GM12878 (cell line): ENCODE measurements at regions not wholly inside any gene's neighbourhood (a gene's known extent, or its start where the extent isn't known, plus 50 kb on each side); places are given as distances from the start of the nearest gene placed in this dataset.

ENCODE experiments used
- ATAC-seq: fragments of 200-7000 bp; cut with Tn5 transposase; 3 replicates; pipeline ENCODE4 v1.9.1; 2020; ENCODE audit warnings: mild to moderate bottlenecking, moderate library complexity
- BruUV-seq: library from RNA; stranded (reverse); fragments of 400-500 nt; replicated peaks from 2 replicates; lab custom pipeline; 2021; lab: Mats Ljungman, UMichigan
- CTCF ChIA-PET: fragments of 300-600 bp; sonication (Branson Sonifier 250); formaldehyde crosslinking; extraction: SDS; loops from one replicate; lab custom pipeline; 2021; ENCODE audit warnings: inconsistent platforms; lab: Yijun Ruan, JAX
- POLR2A ChIA-PET: fragments of 350-600 bp; formaldehyde crosslinking; extraction: SDS; loops from one replicate; lab custom pipeline; 2021; ENCODE audit warnings: inconsistent platforms; lab: Charles Lee
- RAD21 ChIA-PET: fragments of 300-600 bp; sonication (Branson Sonifier 250); formaldehyde crosslinking; loops from one replicate; lab custom pipeline; 2023; ENCODE audit warnings: antibody characterized with exemption; ENCODE audit not compliant: unreplicated experiment; lab: Charles Lee
- SMC1A ChIA-PET: fragments of 300-600 bp; sonication (Branson Sonifier 250); formaldehyde crosslinking; loops from one replicate; lab custom pipeline; 2023; ENCODE audit not compliant: unreplicated experiment, uncharacterized antibody; lab: Charles Lee
- DNase-seq: peaks from one replicate; pipeline ENCODE4 v3.0.0-alpha.2; 2011; ENCODE audit warnings: low read depth, low spot score
- FAIRE-seq: peaks from 3 replicates; lab custom pipeline; 2011; peaks lifted over from hg19 to GRCh38; lab: Jason Lieb, UNC
- H2AFZ ChIP-seq: 2 replicates; pipeline ENCODE4 v1.6.0; 2011; ENCODE audit warnings: low read depth, low read length, control low read depth; ENCODE audit not compliant: control insufficient read depth
- H3K27ac ChIP-seq: 2 replicates; pipeline ENCODE4 v1.5.1; 2011; ENCODE audit warnings: control low read depth; ENCODE audit not compliant: control insufficient read depth, insufficient read depth
- H3K27me3 ChIP-seq, 2 experiments: replicated peaks in 1 of 2; 2 replicates each; pipeline versions ENCODE4 v1.6.0 to v1.6.1; 2011; ENCODE audit warnings: low read length in 1 of 2; ENCODE audit not compliant: control insufficient read depth in 2 of 2, insufficient read depth in 2 of 2
- H3K36me3 ChIP-seq, 2 experiments: 2 replicates each; pipeline ENCODE4 v1.5.1; 2011; ENCODE audit warnings: low read length in 1 of 2; ENCODE audit not compliant: control insufficient read depth in 2 of 2, insufficient read depth in 2 of 2
- H3K4me1 ChIP-seq: 2 replicates; pipeline ENCODE4 v1.6.1; 2011; ENCODE audit warnings: mild to moderate bottlenecking, low read length, moderate library complexity, mixed read lengths; ENCODE audit not compliant: control insufficient read depth, insufficient read depth
- H3K4me2 ChIP-seq: 2 replicates; pipeline ENCODE4 v1.6.0; 2011; ENCODE audit warnings: control low read depth; ENCODE audit not compliant: control insufficient read depth, insufficient read depth
- H3K4me3 ChIP-seq: fragments of 200-600 bp; sonication (generic); 2 replicates; pipeline ENCODE4 v1.5.1; 2016
- H3K79me2 ChIP-seq: 2 replicates; pipeline ENCODE4 v1.6.0; 2011; ENCODE audit warnings: low read length; ENCODE audit not compliant: control insufficient read depth, insufficient read depth
- H3K9ac ChIP-seq: 2 replicates; pipeline ENCODE4 v1.8.0; 2011; ENCODE audit warnings: low read length, control low read depth, mixed read lengths; ENCODE audit not compliant: control insufficient read depth, insufficient read depth
- H3K9me3 ChIP-seq: replicated peaks from 3 replicates; pipeline ENCODE4 v1.5.1; 2011; ENCODE audit warnings: mild to moderate bottlenecking, low read length; ENCODE audit not compliant: control insufficient read depth, insufficient read depth
- H4K20me1 ChIP-seq: 2 replicates; pipeline ENCODE4 v1.6.0; 2011; ENCODE audit not compliant: control insufficient read depth, insufficient read depth
- ELK1 ChIP-seq: IDR thresholded peaks from 2 replicates; pipeline ENCODE4 v1.6.1; 2012; ENCODE audit warnings: low read depth, low read length, improper control_type of control experiment
- REST ChIP-seq: IDR thresholded peaks from 2 replicates; pipeline ENCODE4 v1.6.1; 2012; ENCODE audit warnings: mild to moderate bottlenecking, low read depth, low read length
- RUNX3 ChIP-seq: IDR thresholded peaks from 2 replicates; pipeline ENCODE4 v1.6.1; 2012; ENCODE audit warnings: low read length, inconsistent platforms
- SIN3A ChIP-seq: IDR thresholded peaks from 2 replicates; pipeline ENCODE4 v1.6.1; 2012; ENCODE audit warnings: low read depth, low read length, improper control_type of control experiment
- SMC3 ChIP-seq: IDR thresholded peaks from 2 replicates; pipeline ENCODE4 v1.6.1; 2011; ENCODE audit warnings: low read length, improper control_type of control experiment, borderline replicate concordance
- WGBS: methylation state at CpG from one replicate; pipeline ENCODE4 v1.1.6; 2016; ENCODE audit warnings: low lambda C conversion rate; ENCODE audit not compliant: insufficient replicate concordance, insufficient coverage; ENCODE audit errors: missing lambda C conversion rate; 5-methylcytosine and 5-hydroxymethylcytosine counted together
- in situ Hi-C: fragments of 300-500 bp; cut with MboI; formaldehyde crosslinking; loops from 9 replicates; pipeline ENCODE4 v1.14.3; 2018; ENCODE audit warnings: mixed read lengths
- intact Hi-C: fragments of 100-400 bp; cut with micrococcal nuclease; formaldehyde crosslinking; loops from one replicate; pipeline ENCODE4 v1.14.2; 2022; ENCODE audit not compliant: unreplicated experiment

DNA sequence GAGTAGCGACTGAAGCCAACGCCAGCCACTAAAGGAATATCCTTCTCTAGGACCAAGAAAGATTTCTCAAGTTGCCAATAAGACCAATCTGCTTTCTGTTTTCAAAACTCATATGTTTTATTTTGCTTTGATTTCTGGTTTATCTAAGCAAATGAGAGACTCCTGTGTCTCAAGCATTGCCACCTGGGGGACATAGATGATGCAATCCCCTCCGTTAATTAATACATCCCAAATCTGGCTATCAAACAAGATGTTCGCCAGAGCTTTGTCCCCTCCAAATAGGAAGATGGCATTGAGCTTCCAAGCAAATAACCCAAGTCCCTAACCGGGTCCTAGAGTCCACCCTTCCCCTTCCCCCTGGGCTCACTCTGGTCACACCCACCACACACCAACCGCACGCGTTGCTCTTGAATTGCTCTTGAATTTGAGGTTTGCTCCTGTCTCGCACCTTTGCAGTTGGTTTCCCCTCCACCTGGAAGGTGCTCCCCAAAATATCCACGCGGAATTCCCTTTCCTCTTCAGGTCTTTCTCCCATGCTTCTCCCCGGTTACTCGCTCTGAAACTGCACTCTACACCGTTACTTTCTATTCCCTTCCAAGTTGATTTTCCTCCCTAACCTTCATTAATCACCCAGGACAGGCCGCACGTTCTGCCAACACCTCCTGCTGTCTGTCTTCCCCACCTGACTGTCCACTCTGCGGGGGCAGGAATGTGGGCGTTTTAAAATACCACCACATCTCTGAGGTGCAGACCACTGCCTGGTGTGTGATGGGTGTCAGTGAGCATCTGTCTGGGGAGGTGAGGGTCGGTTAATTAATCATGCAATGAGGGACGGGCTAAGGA, 64.1 kb upstream of the RNF32 start (continued):
- TF ChIP-seq SMC3 = no peak

DNA sequence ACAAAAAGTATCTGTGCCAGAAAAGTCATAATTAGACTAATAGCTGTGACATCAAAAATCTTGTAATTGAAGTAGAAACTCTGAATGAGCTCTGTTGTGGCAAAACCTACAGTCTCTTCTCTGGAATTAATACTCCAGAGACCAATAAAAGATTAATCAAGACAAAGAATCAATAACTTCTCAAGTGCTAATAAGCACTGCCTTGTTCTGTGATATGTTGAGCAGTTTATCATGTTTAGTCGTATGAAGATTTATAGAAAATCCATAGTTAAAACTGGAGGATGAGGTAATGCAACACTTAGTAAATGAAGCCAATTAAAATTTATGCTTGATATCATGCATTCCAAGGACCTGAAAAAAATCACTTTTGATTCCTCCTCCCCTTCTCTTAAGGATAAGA, 72.3 kb upstream of the RNF32 start:
- Histone ChIP-seq H3K79me2 (no peaks in the 10 kb centered on the region), H3K9me3 (peaks cover 3% of the 10 kb centered on the region; the same call in 1 of the 3 replicates), H3K9ac (no peak overlapping the region), H4K20me1 (no peaks in the 10 kb centered on the region), H3K27ac (no peak overlapping the region), H3K36me3 (no peaks in the 10 kb centered on the region), H3K4me3 (no peak overlapping the region), H3K4me2 (no peak overlapping the region), H2AFZ (no peak overlapping the region), H3K27me3 (no peaks in the 10 kb centered on the region), H3K4me1 (no peaks in the 10 kb centered on the region)
- in situ Hi-C loops = no loop called here
- FAIRE-seq = no peak
- POLR2A ChIA-PET = no interaction called here
- CTCF ChIA-PET = no interaction called here
- no peak for TF ChIP-seq SIN3A
- no peak for ATAC-seq
- RAD21 ChIA-PET = no interaction called here
- BruUV-seq = no TSS peak
- no peak for DNase-seq
- whole genome bisulfite sequencing = 82% methylated on average over 1 of the region's 1 CpG
- intact Hi-C loops = no loop called here
- SMC1A ChIA-PET = interaction anchor here (1.5 kb wide), 1 partner anchor 11 kb away, joined by 7 read pairs; no protein-coding TSS in a partner anchor

DNA sequence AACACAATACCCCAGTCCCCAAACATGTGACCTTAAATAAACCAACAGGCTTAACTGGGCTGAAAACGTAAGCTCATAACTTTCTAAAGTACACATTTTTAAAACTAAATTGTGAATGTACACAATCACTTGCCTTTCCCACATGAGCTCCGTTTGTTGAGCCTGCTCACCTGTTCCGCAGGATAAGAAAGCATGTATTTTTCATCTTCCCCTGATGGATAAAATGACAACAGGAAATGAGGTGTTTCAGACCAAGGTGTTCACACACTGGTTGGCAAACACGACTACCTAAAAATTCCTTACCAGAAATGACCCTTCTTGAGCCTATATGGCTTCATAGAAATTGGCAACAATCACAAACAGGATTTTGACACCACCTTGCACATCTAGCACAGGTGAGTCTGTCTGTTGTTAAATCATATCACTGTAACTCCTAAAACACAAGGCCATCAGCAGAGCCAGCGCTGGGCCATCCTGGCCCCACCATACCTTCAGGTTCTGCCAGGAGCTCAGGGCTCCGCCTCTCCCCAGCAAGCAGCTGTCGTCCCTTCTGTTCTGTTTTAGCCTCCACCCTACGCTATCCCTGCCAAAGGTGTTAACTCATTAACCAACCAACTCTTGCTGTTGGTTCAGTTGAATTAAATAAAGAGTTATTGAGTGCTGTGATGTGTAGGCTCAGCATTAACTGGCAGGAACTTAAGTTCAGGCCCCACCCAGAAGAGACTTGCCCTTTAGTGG, 73.6 kb upstream of the RNF32 start:
- POLR2A ChIA-PET = interaction anchor here (1.1 kb wide), 1 partner anchor 76 kb away, joined by 3 read pairs; no protein-coding TSS in a partner anchor
- H3K4me1 ChIP-seq = no peaks in the 10 kb centered on the region
- WGBS = 36% methylated on average over 8 of the region's 8 CpGs
- TF ChIP-seq ELK1 (no peak), RUNX3 (no peak), REST (no peak)

More for the DNA sequence above, 73.6 kb upstream of the RNF32 start:
- peaks cover 3% of the 10 kb centered on the region; the same call in 1 of the 3 replicates for H3K9me3 ChIP-seq
- BruUV-seq = no TSS peak
- no peaks in the 10 kb centered on the region for H3K36me3 ChIP-seq
- in situ Hi-C loops = no loop called here
- ChIA-PET CTCF (no interaction called here), RAD21 (interaction anchor here (1.5 kb wide), 1 partner anchor 90 kb away, joined by 3 read pairs; no protein-coding TSS in a partner anchor), SMC1A (interaction anchor here (1.5 to 1.7 kb wide), 3 partner anchors 9 to 16 kb away, joined by 4 to 7 read pairs (median 4); no protein-coding TSS in a partner anchor)
- DNase-seq (no peak), ATAC-seq (no peak), FAIRE-seq (no peak)
- H4K20me1 ChIP-seq = no peaks in the 10 kb centered on the region
- no peak overlapping the region for H3K4me2 ChIP-seq
- no peak overlapping the region for H3K4me3 ChIP-seq
- H2AFZ ChIP-seq = no peak overlapping the region
- no peak overlapping the region for H3K9ac ChIP-seq
- intact Hi-C loops = no loop called here
- no peaks in the 10 kb centered on the region for H3K27me3 ChIP-seq
- H3K79me2 ChIP-seq = no peaks in the 10 kb centered on the region
- no peak overlapping the region for H3K27ac ChIP-seq
